ENCODE measurements at regions not wholly inside any gene's neighbourhood (a gene's known extent, or its start where the extent isn't known, plus 50 kb on each side); places are given as distances from the start of the nearest gene placed in this dataset.

DNA sequence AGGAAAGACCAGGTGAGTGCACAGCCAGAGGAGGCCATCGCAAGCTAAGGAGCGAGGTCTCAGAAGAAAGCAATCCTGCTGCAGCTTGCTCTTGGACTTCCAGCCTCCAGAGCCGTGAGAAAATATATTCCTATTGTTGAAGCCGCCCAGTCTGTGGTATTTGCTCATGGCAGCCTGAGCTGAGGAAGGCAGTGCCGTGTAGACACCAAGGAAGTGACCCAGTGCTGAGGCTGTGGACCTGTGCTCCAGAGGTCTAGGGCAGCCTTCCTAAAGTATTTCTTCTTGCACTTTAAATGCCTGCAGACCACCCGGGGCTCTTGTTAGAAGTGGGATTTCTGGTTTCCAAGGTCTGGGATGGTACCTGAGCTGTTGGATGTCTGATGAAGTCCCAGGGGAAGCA, 158.5 kb upstream of the KL start:
- Histone ChIP-seq H3K4me3 (replicated peaks; ENCODE audit: low read depth, low read length) (no peak overlapping the region), H3K27me3 (replicated peaks; ENCODE audit: control insufficient read depth, insufficient read depth, low read length) (no peaks in the 10 kb centered on the region), H3K36me3 (ENCODE audit: control insufficient read depth, insufficient read depth, low read length) (no peaks in the 10 kb centered on the region)
- no peak for DNase-seq (ENCODE audit: extremely low read depth, insufficient read length)
- TF ChIP-seq, protein P1, sequence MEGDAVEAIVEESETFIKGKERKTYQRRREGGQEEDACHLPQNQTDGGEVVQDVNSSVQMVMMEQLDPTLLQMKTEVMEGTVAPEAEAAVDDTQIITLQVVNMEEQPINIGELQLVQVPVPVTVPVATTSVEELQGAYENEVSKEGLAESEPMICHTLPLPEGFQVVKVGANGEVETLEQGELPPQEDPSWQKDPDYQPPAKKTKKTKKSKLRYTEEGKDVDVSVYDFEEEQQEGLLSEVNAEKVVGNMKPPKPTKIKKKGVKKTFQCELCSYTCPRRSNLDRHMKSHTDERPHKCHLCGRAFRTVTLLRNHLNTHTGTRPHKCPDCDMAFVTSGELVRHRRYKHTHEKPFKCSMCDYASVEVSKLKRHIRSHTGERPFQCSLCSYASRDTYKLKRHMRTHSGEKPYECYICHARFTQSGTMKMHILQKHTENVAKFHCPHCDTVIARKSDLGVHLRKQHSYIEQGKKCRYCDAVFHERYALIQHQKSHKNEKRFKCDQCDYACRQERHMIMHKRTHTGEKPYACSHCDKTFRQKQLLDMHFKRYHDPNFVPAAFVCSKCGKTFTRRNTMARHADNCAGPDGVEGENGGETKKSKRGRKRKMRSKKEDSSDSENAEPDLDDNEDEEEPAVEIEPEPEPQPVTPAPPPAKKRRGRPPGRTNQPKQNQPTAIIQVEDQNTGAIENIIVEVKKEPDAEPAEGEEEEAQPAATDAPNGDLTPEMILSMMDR (IDR thresholded peaks at IDR 0.05; ENCODE audit: insufficient read depth, low read length, poor library complexity, severe bottlenecking), result no peak

DNA sequence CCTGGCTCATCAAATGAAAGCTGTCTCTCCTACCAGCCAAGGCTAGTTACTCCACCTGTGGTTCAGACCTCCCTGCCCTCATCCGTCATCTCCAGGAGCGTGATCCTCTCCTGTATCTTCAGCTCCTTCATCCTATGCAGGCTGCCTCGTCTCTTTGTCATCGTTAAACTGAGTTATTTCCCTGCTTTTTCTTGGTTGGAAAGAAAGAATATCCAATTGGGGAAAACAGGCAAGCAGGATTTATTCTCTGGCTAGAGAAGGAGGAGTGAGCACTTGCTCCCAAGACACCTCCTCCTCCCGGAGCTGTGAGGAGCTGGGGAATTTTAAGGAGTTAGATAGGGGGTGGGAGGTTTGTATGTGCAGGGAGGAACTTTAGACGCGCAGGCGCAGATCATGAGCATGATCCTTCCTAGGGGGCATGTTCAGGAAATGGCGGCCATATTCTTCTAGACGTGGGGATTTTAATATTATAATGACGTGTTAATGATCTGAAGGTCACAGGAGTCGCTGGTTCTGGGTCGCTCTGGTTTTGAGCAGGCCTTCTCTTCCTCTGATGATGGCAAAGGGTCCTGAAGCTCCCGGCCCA, 156.4 kb upstream of the KL start:
- no peak for DNase-seq (ENCODE audit: extremely low read depth, insufficient read length)
- Histone ChIP-seq H3K36me3 (ENCODE audit: control insufficient read depth, insufficient read depth, low read length) (no peaks in the 10 kb centered on the region), H3K27me3 (replicated peaks; ENCODE audit: control insufficient read depth, insufficient read depth, low read length) (no peaks in the 10 kb centered on the region), H3K4me3 (replicated peaks; ENCODE audit: low read depth, low read length) (no peak overlapping the region)
- TF ChIP-seq, protein P1 (IDR thresholded peaks at IDR 0.05; ENCODE audit: insufficient read depth, low read length, poor library complexity, severe bottlenecking), result no peak

DNA sequence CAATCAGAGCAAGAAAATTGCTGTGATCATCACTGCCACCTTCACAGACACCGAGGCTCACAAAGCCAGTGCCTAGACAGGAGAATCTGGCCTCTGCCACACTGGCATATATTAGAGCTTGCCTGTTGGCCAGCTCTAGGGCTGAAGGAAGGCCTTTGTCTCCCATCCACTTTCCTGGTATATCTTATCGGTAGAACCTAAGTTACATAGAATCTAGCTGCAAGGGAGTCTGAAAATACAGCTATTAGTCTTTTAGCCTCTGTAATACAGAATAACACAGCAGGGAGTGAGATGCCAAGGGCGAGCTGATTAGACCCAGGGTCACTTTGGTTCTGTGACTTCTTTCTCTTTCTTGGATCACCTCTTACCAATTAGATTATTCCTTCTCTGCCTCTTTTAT, 154.9 kb upstream of the KL start:
- DNase-seq (ENCODE audit: extremely low read depth, insufficient read length), result no peak
- Histone ChIP-seq H3K4me3 (replicated peaks; ENCODE audit: low read depth, low read length) (no peak overlapping the region), H3K27me3 (replicated peaks; ENCODE audit: control insufficient read depth, insufficient read depth, low read length) (no peaks in the 10 kb centered on the region), H3K36me3 (ENCODE audit: control insufficient read depth, insufficient read depth, low read length) (no peaks in the 10 kb centered on the region)
- TF ChIP-seq, protein P1 (IDR thresholded peaks at IDR 0.05; ENCODE audit: insufficient read depth, low read length, poor library complexity, severe bottlenecking), result no peak

DNA sequence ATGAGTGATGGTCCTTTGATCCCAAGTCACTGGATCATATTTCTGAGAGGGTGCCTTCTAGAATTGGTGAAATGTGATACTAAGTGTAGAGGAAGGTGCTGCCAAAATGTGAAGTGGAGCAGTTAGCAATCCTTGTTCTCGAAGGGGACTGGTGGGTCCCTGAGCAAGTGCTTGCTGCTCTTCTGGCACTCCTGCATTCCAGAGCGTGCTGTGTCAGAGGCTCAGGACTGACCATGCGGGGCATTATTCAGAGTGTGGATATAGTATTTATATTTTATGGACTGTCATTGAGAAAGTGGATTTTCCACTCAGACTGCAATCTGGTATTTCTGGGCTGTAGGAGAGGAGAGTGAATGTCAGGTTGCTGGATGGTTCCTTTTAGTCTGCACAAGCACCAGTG, 152.6 kb upstream of the KL start:
- TF ChIP-seq, protein P1 (IDR thresholded peaks at IDR 0.05; ENCODE audit: insufficient read depth, low read length, poor library complexity, severe bottlenecking), result no peak
- Histone ChIP-seq H3K36me3 (ENCODE audit: control insufficient read depth, insufficient read depth, low read length) (no peaks in the 10 kb centered on the region), H3K4me3 (replicated peaks; ENCODE audit: low read depth, low read length) (no peak overlapping the region), H3K27me3 (replicated peaks; ENCODE audit: control insufficient read depth, insufficient read depth, low read length) (no peaks in the 10 kb centered on the region)
- DNase-seq (ENCODE audit: extremely low read depth, insufficient read length), result no peak

DNA sequence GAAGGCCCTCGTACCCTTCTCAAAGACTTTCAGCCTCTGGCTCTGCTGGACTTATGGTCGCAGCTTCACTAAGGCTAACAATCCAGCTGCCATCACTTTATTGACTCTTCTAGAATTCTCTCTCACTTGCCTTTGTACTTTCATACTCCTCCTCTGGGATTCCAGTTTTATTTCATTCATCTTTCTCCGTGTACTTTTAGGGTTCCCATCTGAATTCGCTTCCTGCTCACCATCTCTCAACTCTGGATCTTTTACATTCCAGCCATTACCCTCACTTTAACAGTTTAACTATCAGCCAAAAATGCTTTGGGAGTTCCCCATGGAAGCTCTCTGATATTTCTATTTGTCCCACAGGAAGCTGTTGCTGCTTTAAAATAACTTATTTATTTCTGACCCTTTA, 149.3 kb upstream of the KL start:
- Histone ChIP-seq H3K4me3 (replicated peaks; ENCODE audit: low read depth, low read length) (no peak overlapping the region), H3K36me3 (ENCODE audit: control insufficient read depth, insufficient read depth, low read length) (no peaks in the 10 kb centered on the region), H3K27me3 (replicated peaks; ENCODE audit: control insufficient read depth, insufficient read depth, low read length) (no peaks in the 10 kb centered on the region)
- no peak for DNase-seq (ENCODE audit: extremely low read depth, insufficient read length)
- TF ChIP-seq, protein P1 (IDR thresholded peaks at IDR 0.05; ENCODE audit: insufficient read depth, low read length, poor library complexity, severe bottlenecking), result no peak

DNA sequence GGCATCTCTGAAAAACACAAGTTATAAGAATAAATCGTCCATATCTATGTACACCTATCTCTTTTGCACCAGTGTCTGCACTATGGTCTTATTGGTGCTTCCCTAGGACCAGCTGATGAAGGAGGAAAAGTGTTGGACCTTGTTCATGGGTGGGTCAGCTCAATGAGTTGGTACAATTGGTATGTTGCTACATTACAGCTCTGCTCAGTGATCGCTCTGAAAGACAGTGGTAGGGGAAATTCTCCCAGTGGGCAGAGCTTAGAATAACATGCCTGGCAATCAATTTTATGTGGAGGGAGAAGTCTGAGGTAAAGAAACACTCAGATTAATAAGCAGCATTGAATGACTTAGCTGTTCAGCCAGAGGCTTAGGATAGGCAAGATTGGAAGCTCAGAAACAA, 138.7 kb upstream of the KL start:
- DNase-seq (ENCODE audit: extremely low read depth, insufficient read length), result no peak
- no peak overlapping the region for H3K4me3 ChIP-seq (replicated peaks; ENCODE audit: low read depth, low read length)
- TF ChIP-seq, protein P1 (IDR thresholded peaks at IDR 0.05; ENCODE audit: insufficient read depth, low read length, poor library complexity, severe bottlenecking), result no peak
- no peaks in the 10 kb centered on the region; the same call in 1 of the 2 replicates for H3K27me3 ChIP-seq (replicated peaks; ENCODE audit: control insufficient read depth, insufficient read depth, low read length)
- no peaks in the 10 kb centered on the region for H3K36me3 ChIP-seq (ENCODE audit: control insufficient read depth, insufficient read depth, low read length)
